HEK293 (cell line): ENCODE measurements at regions not wholly inside any gene's neighbourhood (a gene's known extent, or its start where the extent isn't known, plus 50 kb on each side); places are given as distances from the start of the nearest gene placed in this dataset.

ENCODE experiments used
- CTCF ChIP-seq: fragments of 450-650 bp; formaldehyde crosslinking; IDR thresholded peaks from 2 replicates; pipeline ENCODE4 v1.5.1; 2016; ENCODE audit warnings: missing biosample characterization, missing genetic modification characterization
- EGR2 ChIP-seq: fragments of 450-650 bp; formaldehyde crosslinking; IDR thresholded peaks from 2 replicates; pipeline ENCODE4 v1.5.1; 2016; ENCODE audit warnings: low read depth, missing biosample characterization, missing genetic modification characterization
- GFI1B ChIP-seq: fragments of 450-650 bp; formaldehyde crosslinking; IDR thresholded peaks from 2 replicates; pipeline ENCODE4 v1.5.1; 2016; ENCODE audit warnings: missing biosample characterization, missing genetic modification characterization
- GLIS1 ChIP-seq: fragments of 450-650 bp; formaldehyde crosslinking; IDR thresholded peaks from 2 replicates; pipeline ENCODE4 v1.5.1; 2016; ENCODE audit warnings: missing biosample characterization, missing genetic modification characterization
- GLIS2 ChIP-seq: fragments of 450-650 bp; formaldehyde crosslinking; IDR thresholded peaks from 2 replicates; pipeline ENCODE4 v1.5.1; 2016; ENCODE audit warnings: missing biosample characterization, missing genetic modification characterization
- KLF1 ChIP-seq: fragments of 450-650 bp; formaldehyde crosslinking; IDR thresholded peaks from 2 replicates; pipeline ENCODE4 v1.5.1; 2016; ENCODE audit warnings: missing biosample characterization, missing genetic modification characterization
- PRDM1 ChIP-seq: fragments of 450-650 bp; formaldehyde crosslinking; IDR thresholded peaks from 2 replicates; pipeline ENCODE4; 2016; ENCODE audit warnings: missing biosample characterization, missing genetic modification characterization
- REST ChIP-seq: fragments of 450-650 bp; formaldehyde crosslinking; IDR thresholded peaks from 2 replicates; pipeline ENCODE4 v1.5.1; 2016; ENCODE audit warnings: missing biosample characterization, missing genetic modification characterization
- SCRT2 ChIP-seq: fragments of 450-650 bp; formaldehyde crosslinking; IDR thresholded peaks from 2 replicates; pipeline ENCODE4 v1.5.1; 2016; ENCODE audit warnings: missing biosample characterization, missing genetic modification characterization
- SP2 ChIP-seq: fragments of 450-650 bp; formaldehyde crosslinking; IDR thresholded peaks from 2 replicates; pipeline ENCODE4 v1.5.1; 2016; ENCODE audit warnings: missing biosample characterization, missing genetic modification characterization
- SP7 ChIP-seq: fragments of 450-650 bp; formaldehyde crosslinking; IDR thresholded peaks from 2 replicates; pipeline ENCODE4 v1.5.1; 2016; ENCODE audit warnings: missing biosample characterization, missing genetic modification characterization
- ZBTB20 ChIP-seq: fragments of 450-650 bp; formaldehyde crosslinking; IDR thresholded peaks from 2 replicates; pipeline ENCODE4 v1.5.1; 2016; ENCODE audit warnings: missing biosample characterization, missing genetic modification characterization
- ZBTB26 ChIP-seq: fragments of 450-650 bp; formaldehyde crosslinking; optimal IDR thresholded peaks from 2 replicates; pipeline ENCODE3; 2016; ENCODE audit warnings: missing biosample characterization, mild to moderate bottlenecking, missing genetic modification characterization
- ZBTB6 ChIP-seq: fragments of 450-650 bp; formaldehyde crosslinking; IDR thresholded peaks from 2 replicates; pipeline ENCODE4 v1.5.1; 2017; ENCODE audit warnings: missing biosample characterization, missing genetic modification characterization
- ZBTB8A ChIP-seq: fragments of 450-650 bp; formaldehyde crosslinking; IDR thresholded peaks from 2 replicates; pipeline ENCODE4 v1.5.1; 2016; ENCODE audit warnings: missing biosample characterization, missing genetic modification characterization
- ZIC2 ChIP-seq: fragments of 450-650 bp; formaldehyde crosslinking; IDR thresholded peaks from 2 replicates; pipeline ENCODE4 v1.5.1; 2016; ENCODE audit warnings: missing biosample characterization, missing genetic modification characterization
- ZNF112 ChIP-seq: fragments of 450-650 bp; formaldehyde crosslinking; IDR thresholded peaks from 2 replicates; pipeline ENCODE4 v1.5.0; 2017; ENCODE audit warnings: missing biosample characterization, missing genetic modification characterization
- ZNF274 ChIP-seq, 2 experiments: fragments of 200-500 bp in 1 of 2; fragments of 450-650 bp in 1 of 2; sonication (Bioruptor generic) in 1 of 2; formaldehyde crosslinking in 1 of 2; IDR thresholded peaks; 2 replicates each; pipeline versions ENCODE4 v1.5.1 to v1.6.1; 2014 to 2016; ENCODE audit warnings: borderline replicate concordance in 1 of 2, inconsistent platforms in 1 of 2, low read length in 1 of 2, missing biosample characterization in 1 of 2, missing genetic modification characterization in 1 of 2
- ZNF37A ChIP-seq: fragments of 450-650 bp; IDR thresholded peaks from 2 replicates; pipeline ENCODE4 v1.5.1; 2018; ENCODE audit warnings: missing biosample characterization, missing genetic modification characterization
- ZNF433 ChIP-seq: fragments of 450-650 bp; formaldehyde crosslinking; IDR thresholded peaks from 2 replicates; pipeline ENCODE4 v1.5.1; 2016; ENCODE audit warnings: missing biosample characterization, missing genetic modification characterization, low read depth
- ZNF514 ChIP-seq: fragments of 450-650 bp; formaldehyde crosslinking; IDR thresholded peaks from 2 replicates; pipeline ENCODE4 v1.5.1; 2016; ENCODE audit warnings: missing biosample characterization, missing genetic modification characterization
- ZNF549 ChIP-seq: fragments of 450-650 bp; IDR thresholded peaks from 2 replicates; pipeline ENCODE4 v1.5.1; 2018; ENCODE audit warnings: missing biosample characterization, missing genetic modification characterization, mild to moderate bottlenecking, inconsistent platforms, moderate library complexity
- ZNF600 ChIP-seq: fragments of 450-650 bp; formaldehyde crosslinking; IDR thresholded peaks from 2 replicates; pipeline ENCODE4 v1.5.1; 2016; ENCODE audit warnings: missing biosample characterization, missing genetic modification characterization
- ZNF626 ChIP-seq: fragments of 450-650 bp; sonication (Bioruptor Pico); formaldehyde crosslinking; IDR thresholded peaks from 2 replicates; pipeline ENCODE4 v1.5.1; 2018; ENCODE audit warnings: missing biosample characterization, missing genetic modification characterization, inconsistent platforms
- ZNF639 ChIP-seq: fragments of 450-650 bp; formaldehyde crosslinking; IDR thresholded peaks from 2 replicates; pipeline ENCODE4 v1.5.1; 2016; ENCODE audit warnings: missing biosample characterization, missing genetic modification characterization
- ZNF654 ChIP-seq: fragments of 450-650 bp; formaldehyde crosslinking; IDR thresholded peaks from 2 replicates; pipeline ENCODE4 v1.5.1; 2016; ENCODE audit warnings: low read depth, missing biosample characterization, missing genetic modification characterization
- ZNF707 ChIP-seq: fragments of 450-650 bp; formaldehyde crosslinking; IDR thresholded peaks from 2 replicates; pipeline ENCODE4 v1.5.1; 2016; ENCODE audit warnings: missing biosample characterization, missing genetic modification characterization
- ZNF843 ChIP-seq: fragments of 450-650 bp; formaldehyde crosslinking; IDR thresholded peaks from 2 replicates; pipeline ENCODE4 v1.5.1; 2016; ENCODE audit warnings: missing biosample characterization, missing genetic modification characterization
- ZSCAN18 ChIP-seq: fragments of 450-650 bp; formaldehyde crosslinking; IDR thresholded peaks from 2 replicates; pipeline ENCODE4 v1.5.1; 2016; ENCODE audit warnings: missing biosample characterization, missing genetic modification characterization

GRCh38 chr10:77710759-77711682 lies 73.4 kb upstream of the KCNMA1 start (continued):
- no peak for TF ChIP-seq SP2 (tag by site-specific recombination)
- no peak for TF ChIP-seq ZNF707
- no peak for TF ChIP-seq ZBTB20 (tag by site-specific recombination)
- TF ChIP-seq ZNF626 (tag by site-specific recombination), result no peak
- TF ChIP-seq ZNF274 (IDR thresholded peaks at IDR 0.05; ENCODE audit: low read length), result no peak
- TF ChIP-seq ZNF274 (tag by site-specific recombination; IDR thresholded peaks at IDR 0.05; ENCODE audit: borderline replicate concordance), result no peak
- TF ChIP-seq EGR2, result 0 out of 2 replicates have a peak, but pooled peaks have one; percentile 4
- no peak for TF ChIP-seq ZNF549 (tag by site-specific recombination)
- TF ChIP-seq REST, result no peak
- no peak for TF ChIP-seq GFI1B
- no peak for TF ChIP-seq ZNF112
- peak; percentile 78; the same call in 1 of the 2 replicates for TF ChIP-seq ZBTB6 (tag by site-specific recombination)
- TF ChIP-seq ZBTB8A (tag by site-specific recombination), result peak; percentile 39
- peak; percentile 57 for TF ChIP-seq ZNF654
- no peak for TF ChIP-seq ZNF514 (tag by site-specific recombination)
- TF ChIP-seq ZIC2 (tag by site-specific recombination), result peak; percentile 58
- no peak for TF ChIP-seq ZNF639 (tag by site-specific recombination)
- 0 out of 2 replicates have a peak, but pooled peaks have one; percentile 22 for TF ChIP-seq SP7
- peak; percentile 58; the same call in 1 of the 2 replicates for TF ChIP-seq GLIS1 (tag by site-specific recombination)
- TF ChIP-seq PRDM1 (tag by site-specific recombination), result no peak
- TF ChIP-seq ZNF843, result no peak
- no peak for TF ChIP-seq ZBTB26 (tag by site-specific recombination)
- peak; percentile 57 for TF ChIP-seq KLF1
- no peak for TF ChIP-seq ZNF37A (tag by site-specific recombination)
- no peak for TF ChIP-seq ZNF433 (tag by site-specific recombination)
- TF ChIP-seq ZSCAN18 (tag by site-specific recombination), result no peak
- TF ChIP-seq ZNF600 (tag by site-specific recombination), result peak; percentile 74
- TF ChIP-seq SCRT2 (tag by site-specific recombination), result no peak
- TF ChIP-seq CTCF (tag by site-specific recombination), result peak; percentile 97
- TF ChIP-seq GLIS2 (tag by site-specific recombination), result peak; percentile 16; the same call in 1 of the 2 replicates
